OCI-LY1 (cell line): ENCODE measurements at regions not wholly inside any gene's neighbourhood (a gene's known extent, or its start where the extent isn't known, plus 50 kb on each side); places are given as distances from the start of the nearest gene placed in this dataset.

Source experiments
- H2AFZ ChIP-seq: fragments of 200-600 bp; sonication (generic), shearing (Covaris generic); 2 replicates; pipeline ENCODE4 v1.6.0; 2014; ENCODE audit warnings: antibody characterized with exemption, mild to moderate bottlenecking, low read length
- H3F3A ChIP-seq: fragments of 200-600 bp; sonication (generic), shearing (Covaris generic); 2 replicates; pipeline ENCODE4 v1.6.0; 2014; ENCODE audit warnings: mild to moderate bottlenecking, antibody characterized with exemption, low read length, moderate library complexity; ENCODE audit not compliant: insufficient read depth
- H3K27ac ChIP-seq: fragments of 200-600 bp; sonication (generic); 2 replicates; pipeline ENCODE4 v1.5.1; 2014; ENCODE audit warnings: low read length, mixed run types, mild to moderate bottlenecking, low read depth; ENCODE audit not compliant: poor library complexity, severe bottlenecking
- H3K27me3 ChIP-seq: fragments of 200-600 bp; sonication (generic); 2 replicates; pipeline ENCODE4 v1.6.0; 2014; ENCODE audit warnings: antibody characterized with exemption, mild to moderate bottlenecking, low read length, moderate library complexity; ENCODE audit not compliant: insufficient read depth
- H3K36me3 ChIP-seq: fragments of 200-600 bp; sonication (generic); 2 replicates; pipeline ENCODE4 v1.6.1; 2014; ENCODE audit warnings: mild to moderate bottlenecking, antibody characterized with exemption, low read length, moderate library complexity, mixed read lengths; ENCODE audit not compliant: insufficient read depth
- H3K4me1 ChIP-seq: fragments of 200-600 bp; sonication (generic); 2 replicates; pipeline ENCODE4 v1.5.1; 2014; ENCODE audit warnings: mild to moderate bottlenecking, low read length, moderate library complexity; ENCODE audit not compliant: insufficient read depth, severe bottlenecking
- H3K4me2 ChIP-seq: fragments of 200-600 bp; sonication (generic), shearing (Covaris generic); 2 replicates; pipeline ENCODE4 v1.6.1; 2014; ENCODE audit warnings: low read length
- H3K4me3 ChIP-seq: fragments of 200-600 bp; sonication (generic); 2 replicates; pipeline ENCODE4 v1.5.1; 2014; ENCODE audit warnings: low read length, low read depth, mild to moderate bottlenecking, mixed read lengths; ENCODE audit not compliant: poor library complexity, severe bottlenecking
- H3K79me2 ChIP-seq: fragments of 200-600 bp; shearing (Covaris generic); 2 replicates; pipeline ENCODE4 v1.6.1; 2016; ENCODE audit warnings: mixed run types, low read length, mixed read lengths; ENCODE audit not compliant: insufficient read depth
- H3K9ac ChIP-seq: fragments of 200-600 bp; sonication (generic), shearing (Covaris generic); 2 replicates; pipeline ENCODE4 v1.6.1; 2014; ENCODE audit warnings: mild to moderate bottlenecking, low read length, mixed read lengths
- H3K9me2 ChIP-seq: fragments of 200-600 bp; sonication (generic), shearing (Covaris generic); 2 replicates; pipeline ENCODE4 v1.6.1; 2014; ENCODE audit warnings: low read depth, mild to moderate bottlenecking, low read length, mixed read lengths
- H3K9me3 ChIP-seq: fragments of 200-600 bp; shearing (Covaris generic); 2 replicates; pipeline ENCODE4 v1.6.1; 2014; ENCODE audit warnings: low read length, mixed read lengths
- H4K20me1 ChIP-seq: fragments of 200-600 bp; sonication (generic), shearing (Covaris generic); 2 replicates; pipeline ENCODE4 v1.6.0; 2016; ENCODE audit warnings: mild to moderate bottlenecking, low read length; ENCODE audit not compliant: insufficient read depth
- EZH2 ChIP-seq: fragments of 200-600 bp; sonication (generic), shearing (Covaris generic); IDR thresholded peaks from 2 replicates; pipeline ENCODE4 v1.8.0; 2017; ENCODE audit warnings: borderline replicate concordance, mixed run types, mild to moderate bottlenecking, antibody characterized with exemption, low read length, moderate library complexity, mixed read lengths
- TF ChIP-seq, protein P1 (sequence below): fragments of 200-600 bp; sonication (generic), shearing (Covaris generic); IDR thresholded peaks from 2 replicates; pipeline ENCODE4 v1.5.1; 2017; ENCODE audit warnings: mild to moderate bottlenecking, antibody characterized with exemption, low read length, moderate library complexity, mixed read lengths

DNA sequence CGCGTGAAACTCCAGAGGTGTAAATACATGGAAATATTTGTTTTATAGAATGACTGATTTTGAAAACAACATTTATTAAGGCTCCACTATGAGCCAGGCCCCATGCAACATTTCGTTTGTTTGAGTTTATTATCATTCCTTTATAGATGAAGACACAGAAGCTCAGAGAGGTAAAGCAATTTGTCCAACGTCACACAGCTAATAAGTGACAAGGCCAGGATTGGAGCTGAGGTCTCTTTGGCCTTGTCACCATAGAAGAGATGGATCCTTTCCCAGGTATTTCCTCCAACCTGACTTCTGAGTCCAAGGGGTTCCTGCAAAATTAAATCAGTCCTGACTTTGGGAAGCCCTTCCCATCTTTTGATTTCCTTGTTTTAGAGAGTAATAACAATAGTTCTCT, 98.0 kb downstream of the SYF2 start:
- Histone ChIP-seq H3K27ac (no peak overlapping the region), H3K4me3 (no peak overlapping the region), H3K36me3 (no peaks in the 10 kb centered on the region), H3K4me2 (no peak overlapping the region), H4K20me1 (no peaks in the 10 kb centered on the region), H3K4me1 (no peaks in the 10 kb centered on the region), H2AFZ (no peak overlapping the region), H3K27me3 (peaks cover 5% of the 10 kb centered on the region; the same call in 1 of the 2 replicates), H3K79me2 (no peaks in the 10 kb centered on the region), H3F3A (no peaks in the 10 kb centered on the region), H3K9ac (no peak overlapping the region), H3K9me2 (no peaks in the 10 kb centered on the region), H3K9me3 (no peaks in the 10 kb centered on the region)
- TF ChIP-seq, protein P1, sequence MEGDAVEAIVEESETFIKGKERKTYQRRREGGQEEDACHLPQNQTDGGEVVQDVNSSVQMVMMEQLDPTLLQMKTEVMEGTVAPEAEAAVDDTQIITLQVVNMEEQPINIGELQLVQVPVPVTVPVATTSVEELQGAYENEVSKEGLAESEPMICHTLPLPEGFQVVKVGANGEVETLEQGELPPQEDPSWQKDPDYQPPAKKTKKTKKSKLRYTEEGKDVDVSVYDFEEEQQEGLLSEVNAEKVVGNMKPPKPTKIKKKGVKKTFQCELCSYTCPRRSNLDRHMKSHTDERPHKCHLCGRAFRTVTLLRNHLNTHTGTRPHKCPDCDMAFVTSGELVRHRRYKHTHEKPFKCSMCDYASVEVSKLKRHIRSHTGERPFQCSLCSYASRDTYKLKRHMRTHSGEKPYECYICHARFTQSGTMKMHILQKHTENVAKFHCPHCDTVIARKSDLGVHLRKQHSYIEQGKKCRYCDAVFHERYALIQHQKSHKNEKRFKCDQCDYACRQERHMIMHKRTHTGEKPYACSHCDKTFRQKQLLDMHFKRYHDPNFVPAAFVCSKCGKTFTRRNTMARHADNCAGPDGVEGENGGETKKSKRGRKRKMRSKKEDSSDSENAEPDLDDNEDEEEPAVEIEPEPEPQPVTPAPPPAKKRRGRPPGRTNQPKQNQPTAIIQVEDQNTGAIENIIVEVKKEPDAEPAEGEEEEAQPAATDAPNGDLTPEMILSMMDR, result no peak
- no peak for TF ChIP-seq EZH2

- H2AFZ ChIP-seq, result no peak overlapping the region
- H3K9me3 ChIP-seq, result no peaks in the 10 kb centered on the region
- peaks cover 5% of the 10 kb centered on the region; the same call in 1 of the 2 replicates for H3K27me3 ChIP-seq
- TF ChIP-seq EZH2, result no peak
- TF ChIP-seq, protein P1, result no peak
- no peak overlapping the region for H3K27ac ChIP-seq
- no peaks in the 10 kb centered on the region for H4K20me1 ChIP-seq
- no peaks in the 10 kb centered on the region for H3K36me3 ChIP-seq
- no peaks in the 10 kb centered on the region for H3K4me1 ChIP-seq
- H3K79me2 ChIP-seq, result no peaks in the 10 kb centered on the region
- no peak overlapping the region for H3K9ac ChIP-seq
- no peak overlapping the region for H3K4me2 ChIP-seq
- no peak overlapping the region for H3K4me3 ChIP-seq
- no peaks in the 10 kb centered on the region for H3K9me2 ChIP-seq
- H3F3A ChIP-seq, result no peaks in the 10 kb centered on the region
Measured at GRCh38 chr1:25131794-25132193, 100.5 kb downstream of the SYF2 start.

- no peaks in the 10 kb centered on the region for H4K20me1 ChIP-seq
- no peaks in the 10 kb centered on the region for H3K9me3 ChIP-seq
- peaks cover 5% of the 10 kb centered on the region; the same call in 1 of the 2 replicates for H3K27me3 ChIP-seq
- no peak overlapping the region for H3K4me2 ChIP-seq
- H2AFZ ChIP-seq, result no peak overlapping the region
- no peak overlapping the region for H3K27ac ChIP-seq
- no peak for TF ChIP-seq EZH2
- TF ChIP-seq, protein P1, result no peak
- no peaks in the 10 kb centered on the region for H3F3A ChIP-seq
- H3K9ac ChIP-seq, result no peak overlapping the region
- H3K4me1 ChIP-seq, result no peaks in the 10 kb centered on the region
- H3K4me3 ChIP-seq, result no peak overlapping the region
- no peaks in the 10 kb centered on the region for H3K36me3 ChIP-seq
- no peaks in the 10 kb centered on the region for H3K9me2 ChIP-seq
- H3K79me2 ChIP-seq, result no peaks in the 10 kb centered on the region
Measured at GRCh38 chr1:25130895-25131294, 101.4 kb downstream of the SYF2 start.
